Neural cell (in vitro differentiated cells): ENCODE measurements at regions not wholly inside any gene's neighbourhood (a gene's known extent, or its start where the extent isn't known, plus 50 kb on each side); places are given as distances from the start of the nearest gene placed in this dataset.

Experiments used
- H2AFZ ChIP-seq: fragments of 200-600, 300-800 bp; sonication (generic), shearing (Covaris generic); 2 replicates; pipeline ENCODE4 v1.6.0; 2014; ENCODE audit warnings: low read depth, mild to moderate bottlenecking, antibody characterized with exemption, low read length, moderate library complexity
- H3F3A ChIP-seq: fragments of 200-600 bp; shearing (Covaris generic); 2 replicates; pipeline ENCODE4 v1.6.1; 2016; ENCODE audit warnings: mild to moderate bottlenecking, moderate library complexity, mixed read lengths, antibody characterized with exemption, low read length; ENCODE audit not compliant: insufficient read depth, poor library complexity, severe bottlenecking
- H3K27ac ChIP-seq: fragments of 200-600, 300-800 bp; sonication (generic), shearing (Covaris generic); 2 replicates; pipeline ENCODE4 v1.5.1; 2014; ENCODE audit warnings: mild to moderate bottlenecking, low read length, moderate library complexity
- H3K27me3 ChIP-seq: fragments of 300-800, 200-600 bp; sonication (generic), shearing (Covaris generic); 2 replicates; pipeline ENCODE4 v1.6.0; 2014; ENCODE audit warnings: mild to moderate bottlenecking, low read depth, low read length, moderate library complexity; ENCODE audit not compliant: insufficient read depth
- H3K36me3 ChIP-seq: fragments of 300-800, 200-600 bp; sonication (generic), shearing (Covaris generic); 2 replicates; pipeline ENCODE4 v1.5.1; 2014; ENCODE audit warnings: mild to moderate bottlenecking, antibody characterized with exemption, low read length, moderate library complexity; ENCODE audit not compliant: insufficient read depth
- H3K4me2 ChIP-seq: fragments of 300-800, 200-600 bp; sonication (generic), shearing (Covaris generic); 2 replicates; pipeline ENCODE4 v1.6.0; 2014; ENCODE audit warnings: mild to moderate bottlenecking, low read length
- H3K4me3 ChIP-seq: fragments of 300-800, 200-600 bp; sonication (generic), shearing (Covaris generic); 2 replicates; pipeline ENCODE4 v1.5.1; 2014; ENCODE audit warnings: mild to moderate bottlenecking, low read length, moderate library complexity
- H3K79me2 ChIP-seq: fragments of 200-600 bp; shearing (Covaris generic); replicated peaks from 2 replicates; pipeline ENCODE4 v1.6.0; 2014; ENCODE audit warnings: mild to moderate bottlenecking, low read length, moderate library complexity; ENCODE audit not compliant: insufficient read depth
- H3K9ac ChIP-seq: fragments of 300-800, 200-600 bp; sonication (generic), shearing (Covaris generic); 2 replicates; pipeline ENCODE4 v1.6.1; 2016; ENCODE audit warnings: mild to moderate bottlenecking, low read length, mixed read lengths
- H3K9me2 ChIP-seq: fragments of 200-600 bp; shearing (Covaris generic); 2 replicates; pipeline ENCODE4 v1.6.1; 2016; ENCODE audit warnings: mild to moderate bottlenecking, low read length, mixed read lengths; ENCODE audit not compliant: insufficient read depth
- H3K9me3 ChIP-seq: fragments of 200-600, 300-800 bp; sonication (generic), shearing (Covaris generic); 2 replicates; pipeline ENCODE4 v1.6.1; 2016; ENCODE audit warnings: mild to moderate bottlenecking, mixed run types, low read length, moderate library complexity, mixed read lengths
- H4K20me1 ChIP-seq: fragments of 200-600 bp; shearing (Covaris generic); 2 replicates; pipeline ENCODE4 v1.6.1; 2016; ENCODE audit warnings: mild to moderate bottlenecking, mixed run types; ENCODE audit not compliant: insufficient read depth
- CTCF ChIP-seq: fragments of 450-650 bp; IDR thresholded peaks from 2 replicates; pipeline ENCODE4 v1.5.1; 2014; ENCODE audit warnings: antibody characterized with exemption, mild to moderate bottlenecking, moderate library complexity; ENCODE audit not compliant: poor library complexity, severe bottlenecking
- EP300 ChIP-seq: fragments of 450-650 bp; conservative IDR thresholded peaks from 2 replicates; pipeline ENCODE4 v1.6.1; 2014; ENCODE audit warnings: antibody characterized with exemption, mild to moderate bottlenecking, moderate library complexity; ENCODE audit not compliant: poor library complexity, severe bottlenecking
- EZH2 ChIP-seq: fragments of 200-600, 300-800 bp; shearing (Covaris generic), sonication (generic); IDR thresholded peaks from 2 replicates; pipeline ENCODE4 v1.6.1; 2014; ENCODE audit warnings: antibody characterized with exemption, low read length, borderline replicate concordance, mild to moderate bottlenecking; ENCODE audit not compliant: insufficient read depth, poor library complexity, severe bottlenecking
- MXI1 ChIP-seq: fragments of 450-650 bp; conservative IDR thresholded peaks from 2 replicates; pipeline ENCODE4 v1.6.1; 2014; ENCODE audit warnings: antibody characterized with exemption, mild to moderate bottlenecking; ENCODE audit not compliant: poor library complexity, severe bottlenecking
- POLR2AphosphoS5 ChIP-seq: IDR thresholded peaks from 2 replicates; pipeline ENCODE4 v1.6.1; 2012
- RAD21 ChIP-seq: fragments of 450-650 bp; conservative IDR thresholded peaks from 2 replicates; pipeline ENCODE4 v1.6.1; 2014; ENCODE audit warnings: antibody characterized with exemption, mild to moderate bottlenecking, moderate library complexity
- REST ChIP-seq: IDR thresholded peaks from 2 replicates; pipeline ENCODE4 v1.6.1; 2012; ENCODE audit warnings: borderline replicate concordance
- SMC3 ChIP-seq: fragments of 450-650 bp; conservative IDR thresholded peaks from 2 replicates; pipeline ENCODE4 v1.6.1; 2014; ENCODE audit warnings: antibody characterized with exemption, mild to moderate bottlenecking, moderate library complexity; ENCODE audit not compliant: poor library complexity
- TAF1 ChIP-seq: IDR thresholded peaks from 2 replicates; pipeline ENCODE4 v1.6.1; 2012; ENCODE audit warnings: low read depth

GRCh38 chr17:34493917-34494316 lies 85.5 kb upstream of the TMEM132E start:
- no peak overlapping the region for H3K27ac ChIP-seq
- no peaks in the 10 kb centered on the region for H3K36me3 ChIP-seq
- H3K4me3 ChIP-seq = no peak overlapping the region
- H2AFZ ChIP-seq = no peak overlapping the region
- no peaks in the 10 kb centered on the region for H3F3A ChIP-seq
- no peaks in the 10 kb centered on the region for H3K9me2 ChIP-seq
- TF ChIP-seq EZH2 = no peak
- no peak for TF ChIP-seq RAD21
- TF ChIP-seq CTCF = no peak
- TF ChIP-seq POLR2AphosphoS5 = no peak
- TF ChIP-seq SMC3 = no peak
- no peak for TF ChIP-seq EP300
- no peak for TF ChIP-seq TAF1
- TF ChIP-seq MXI1 = no peak
- no peak for TF ChIP-seq REST
- H3K9me3 ChIP-seq = no peaks in the 10 kb centered on the region
- H3K27me3 ChIP-seq = no peaks in the 10 kb centered on the region
- no peak overlapping the region for H3K4me2 ChIP-seq
- no peaks in the 10 kb centered on the region for H3K79me2 ChIP-seq
- no peaks in the 10 kb centered on the region for H4K20me1 ChIP-seq
- H3K9ac ChIP-seq = no peak overlapping the region

- H3K4me2 ChIP-seq = no peak overlapping the region
- H3K9ac ChIP-seq = no peak overlapping the region
- H3F3A ChIP-seq = no peaks in the 10 kb centered on the region
- no peaks in the 10 kb centered on the region for H4K20me1 ChIP-seq
- H3K9me2 ChIP-seq = no peaks in the 10 kb centered on the region
- H3K27ac ChIP-seq = no peak overlapping the region
- H3K4me3 ChIP-seq = no peak overlapping the region
- no peaks in the 10 kb centered on the region for H3K79me2 ChIP-seq
- H2AFZ ChIP-seq = no peak overlapping the region
- no peaks in the 10 kb centered on the region for H3K36me3 ChIP-seq
- H3K27me3 ChIP-seq = no peaks in the 10 kb centered on the region
- H3K9me3 ChIP-seq = no peaks in the 10 kb centered on the region
- TF ChIP-seq EZH2 (no peak), POLR2AphosphoS5 (no peak), EP300 (no peak), SMC3 (no peak), RAD21 (no peak), MXI1 (no peak), TAF1 (no peak), CTCF (no peak), REST (no peak)
Measured at GRCh38 chr17:34487626-34488025, 91.8 kb upstream of the TMEM132E start.
